Stomach (tissue), 8 donors: ENCODE measurements at regions not wholly inside any gene's neighbourhood (a gene's known extent, or its start where the extent isn't known, plus 50 kb on each side); places are given as distances from the start of the nearest gene placed in this dataset.
A peak's percentile ranks its signal among the peaks of the same experiment; 100 is the strongest.

Experiments used
- DNase-seq, 2 donors: peaks; one replicate each; pipeline versions ENCODE4 v3.0.0 to v3.0.0-alpha.2; 2013 to 2019
- H3K27ac ChIP-seq, 5 donors: fragments of 200-600 bp in 4 of 5; sonication (generic) in 4 of 5; one replicate each; pipeline ENCODE4 v1.5.1; 2013 to 2019; ENCODE audit warnings: mild to moderate bottlenecking in 1 of 5, moderate library complexity in 1 of 5
- H3K27me3 ChIP-seq, 3 donors: fragments of 200-600 bp; sonication (generic); one replicate each; pipeline ENCODE4 v1.5.1; 2017 to 2019; ENCODE audit warnings: mixed run types in 1 of 3
- H3K36me3 ChIP-seq, 4 donors: fragments of 200-600 bp; sonication (generic); 1 replicate in 3 of 4; 2 replicates in 1 of 4; pipeline ENCODE4 v1.5.1; 2016 to 2019
- H3K4me1 ChIP-seq, 4 donors: fragments of 200-600 bp; sonication (generic); one replicate each; pipeline ENCODE4 v1.5.1; 2016 to 2019
- H3K4me3 ChIP-seq, 4 donors: fragments of 200-600 bp; sonication (generic) in 3 of 4; one replicate each; pipeline ENCODE4 v1.5.1; 2016 to 2019; ENCODE audit warnings: mild to moderate bottlenecking in 1 of 4
- H3K9me3 ChIP-seq, 4 donors: fragments of 200-600 bp; sonication (generic); one replicate each; pipeline ENCODE4 v1.5.1; 2016 to 2019
- CTCF ChIP-seq, 7 experiments: fragments of 450-650 bp in 4 of 7; fragments of 200-600 bp in 3 of 7; sonication (generic) in 3 of 7; IDR thresholded peaks; one replicate each; pipeline ENCODE4 v1.5.1; 2016 to 2019; ENCODE audit warnings: antibody characterized with exemption in 7 of 7, control low read depth in 2 of 7, mild to moderate bottlenecking in 1 of 7
- EP300 ChIP-seq: sonication (generic); formaldehyde crosslinking; IDR thresholded peaks from one replicate; pipeline ENCODE4 v1.6.1; 2017; ENCODE audit warnings: antibody characterized with exemption
- POLR2A ChIP-seq, 4 donors: fragments of 450-650 bp; IDR thresholded peaks; one replicate each; pipeline ENCODE4 v1.6.1; 2016; ENCODE audit warnings: antibody characterized with exemption in 4 of 4, control low read depth in 2 of 4, mild to moderate bottlenecking in 1 of 4, moderate library complexity in 1 of 4
- POLR2AphosphoS5 ChIP-seq, 3 donors: sonication (generic); formaldehyde crosslinking; IDR thresholded peaks; one replicate each; pipeline ENCODE4 v1.6.1; 2016; ENCODE audit warnings: antibody characterized with exemption in 3 of 3
- WGBS, 5 donors: extraction: QIAGEN DNeasy Blood & Tissue Kit in 3 of 5; methylation state at CpG; one replicate each; pipeline versions ENCODE4 v1.1.5 to v1.1.7; 2013 to 2018; 5-methylcytosine and 5-hydroxymethylcytosine counted together
- intact Hi-C: fragments of 100-400 bp; cut with DNase I; formaldehyde crosslinking; loops from one replicate; pipeline ENCODE4 v1.15.1; 2023; ENCODE audit warnings: low total_unique reads
- donor health status: healthy with polysubstance abuse.
- donor health status: Bipolar disorder and iron deficiency.
- donor health status: healthy.

GRCh38 chr10:2992401-2993198 lies 74.7 kb upstream of the PFKP start:
- Histone ChIP-seq H3K27ac (no peak overlapping the region), H3K4me3 (no peak overlapping the region), H3K27me3 (peaks cover 0 to 20% (median 0%) of the 10 kb centered on the region in 3 donors), H3K4me1 (no peaks in the 10 kb centered on the region), H3K9me3 (peaks cover 0 to 13% (median 11%) of the 10 kb centered on the region in 4 donors), H3K36me3 (no peaks in the 10 kb centered on the region)
- no peak for TF ChIP-seq EP300
- no peak for TF ChIP-seq POLR2AphosphoS5 (IDR thresholded peaks at IDR 0.05)
- no peak for TF ChIP-seq CTCF (IDR thresholded peaks at IDR 0.05)
- no peak for TF ChIP-seq POLR2A (IDR thresholded peaks at IDR 0.05)
- WGBS, 5 donors, result 75 to 87% (median 86%) methylated on average over 10 of the region's 10 CpGs
- intact Hi-C loops, result no loop called here
- DNase-seq, result no peak

GRCh38 chr10:2990764-2991163 lies 76.6 kb upstream of the PFKP start:
- 70 to 77% (median 75%) methylated on average over 3 of the region's 3 CpGs for WGBS, 5 donors
- intact Hi-C loops, result no loop called here
- no peak overlapping the region for H3K4me3 ChIP-seq
- no peaks in the 10 kb centered on the region for H3K36me3 ChIP-seq
- peaks cover 0 to 25% (median 0%) of the 10 kb centered on the region in 3 donors for H3K27me3 ChIP-seq
- H3K4me1 ChIP-seq, result peaks cover 2 to 16% (median 8%) of the 10 kb centered on the region in 4 donors
- peak in 1 of 2 donors; percentile 42 for DNase-seq
- peaks cover 0 to 13% (median 11%) of the 10 kb centered on the region in 4 donors for H3K9me3 ChIP-seq
- TF ChIP-seq POLR2AphosphoS5 (IDR thresholded peaks at IDR 0.05) (no peak), POLR2A (IDR thresholded peaks at IDR 0.05) (no peak), EP300 (no peak), CTCF (IDR thresholded peaks at IDR 0.05) (no peak)
- H3K27ac ChIP-seq, result no peak overlapping the region

DNA sequence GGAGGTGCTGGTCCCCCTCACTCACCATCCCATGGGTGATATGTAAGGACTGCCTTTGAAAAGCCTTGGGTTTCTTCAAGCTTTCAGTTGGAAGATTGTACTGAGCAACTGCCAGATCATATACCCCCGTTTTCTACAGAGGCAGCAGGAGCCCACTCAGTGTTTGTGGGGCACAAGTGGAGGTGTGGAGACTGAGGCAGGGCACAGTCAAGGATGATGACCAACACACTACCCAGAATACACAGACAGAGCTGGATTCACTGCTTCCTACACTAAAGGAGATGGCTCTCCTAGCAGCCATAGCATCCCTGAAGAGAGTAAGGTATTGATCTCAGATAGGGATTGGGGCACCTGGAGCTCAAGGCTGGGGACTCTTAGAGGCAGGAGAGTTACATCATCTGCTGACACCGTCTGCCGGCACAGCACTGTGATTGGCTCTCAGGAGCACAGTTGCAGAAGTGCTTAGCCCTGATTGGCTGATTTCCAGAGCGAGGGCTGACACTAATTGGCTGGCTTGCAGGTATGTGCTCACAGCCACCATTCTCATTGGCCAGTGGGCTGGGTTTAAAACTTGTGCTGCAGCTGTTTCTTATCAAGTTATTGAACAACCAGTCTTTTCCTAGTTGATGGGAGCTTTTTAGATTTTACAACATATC lies 77.9 kb upstream of the PFKP start:
- H3K27ac ChIP-seq, result no peak overlapping the region
- no peaks in the 10 kb centered on the region for H3K36me3 ChIP-seq
- peaks cover 4 to 18% (median 10%) of the 10 kb centered on the region in 4 donors for H3K4me1 ChIP-seq
- no peak for TF ChIP-seq CTCF (IDR thresholded peaks at IDR 0.05)
- TF ChIP-seq POLR2AphosphoS5 (IDR thresholded peaks at IDR 0.05), result no peak
- no peak for TF ChIP-seq EP300
- no peak for TF ChIP-seq POLR2A (IDR thresholded peaks at IDR 0.05)
- H3K27me3 ChIP-seq, result peaks cover 0 to 31% (median 0%) of the 10 kb centered on the region in 3 donors
- intact Hi-C loops, result no loop called here
- no peak overlapping the region for H3K4me3 ChIP-seq
- WGBS, 5 donors, result 89 to 96% (median 92%) methylated on average over 4 of the region's 4 CpGs
- peaks cover 0 to 13% (median 11%) of the 10 kb centered on the region in 4 donors for H3K9me3 ChIP-seq
- DNase-seq, result no peak

DNA sequence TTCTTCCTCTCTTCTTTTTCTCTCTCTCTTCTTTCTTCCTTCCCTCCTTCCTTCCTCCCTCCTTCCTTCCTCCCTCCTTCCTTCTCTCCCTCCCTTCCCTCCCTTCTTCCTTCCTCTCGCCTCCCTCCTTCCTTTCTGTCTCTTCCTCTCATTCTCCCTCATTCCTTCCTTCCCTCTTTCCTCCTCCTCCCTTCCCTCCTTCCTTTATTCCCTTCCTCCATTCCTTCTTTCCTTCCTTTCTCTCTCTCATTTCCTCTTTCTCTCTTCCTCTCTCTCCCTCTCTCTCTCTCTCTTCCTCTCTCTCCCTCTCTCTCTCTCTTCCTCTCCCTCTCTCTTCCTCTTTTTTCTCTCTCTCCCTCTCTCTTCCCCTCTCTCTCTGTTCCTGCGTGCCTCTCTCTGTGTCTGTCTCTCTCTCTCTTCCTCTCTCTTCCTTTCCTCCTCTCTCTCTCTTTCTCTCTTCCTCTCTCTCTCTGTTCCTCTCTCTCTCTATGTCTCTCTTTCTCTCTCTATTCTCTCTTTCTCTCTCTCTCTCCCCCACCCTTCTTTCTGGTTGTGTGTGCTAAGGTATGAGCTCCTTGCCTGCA lies 80.1 kb upstream of the PFKP start:
- WGBS, 5 donors, result 38 to 48% (median 44%) methylated on average over 2 of the region's 2 CpGs

More for the DNA sequence above, 80.1 kb upstream of the PFKP start:
- DNase-seq, result no peak
- Histone ChIP-seq H3K27ac (peak overlapping the region in 1 of 5 donors; percentile 78), H3K36me3 (no peaks in the 10 kb centered on the region), H3K4me3 (no peak overlapping the region), H3K27me3 (peaks cover 0 to 31% (median 0%) of the 10 kb centered on the region in 3 donors), H3K4me1 (peaks cover 4 to 18% (median 10%) of the 10 kb centered on the region in 4 donors), H3K9me3 (peaks cover 0 to 13% (median 11%) of the 10 kb centered on the region in 4 donors)
- intact Hi-C loops, result no loop called here
- TF ChIP-seq CTCF (IDR thresholded peaks at IDR 0.05) (no peak), EP300 (no peak), POLR2A (IDR thresholded peaks at IDR 0.05) (no peak), POLR2AphosphoS5 (IDR thresholded peaks at IDR 0.05) (no peak)
